Activated T-helper 1 cell treated with anti-CD3 and anti-CD28 coated beads, Interleukin-12 subunit alpha, Interleukin-12 subunit beta, Interleukin-2, Interleukin-4 antibody, amounts not matched to agents 30 ng/mL and 10 ng/mL and 1 ng/mL, durations not matched to agents 14 hours and 24 hours and 36 hours (primary cell): ENCODE measurements at regions not wholly inside any gene's neighbourhood (a gene's known extent, or its start where the extent isn't known, plus 50 kb on each side); places are given as distances from the start of the nearest gene placed in this dataset.

Experiments
- DNase-seq: peaks from one replicate; pipeline ENCODE4 v3.0.0; 2021; ENCODE audit warnings: low spot score
- H3K27ac Mint-ChIP-seq: one replicate; pipeline ENCODE4 v1.8.0; 2021; ENCODE audit warnings: mild to moderate bottlenecking, mixed read lengths
- H3K27me3 Mint-ChIP-seq: one replicate; pipeline ENCODE4 v1.8.0; 2022; ENCODE audit warnings: mild to moderate bottlenecking, moderate library complexity, mixed read lengths; ENCODE audit not compliant: insufficient read depth
- H3K36me3 Mint-ChIP-seq: one replicate; pipeline ENCODE4 v1.8.0; 2021; ENCODE audit warnings: low read depth, mixed read lengths
- H3K4me1 Mint-ChIP-seq: one replicate; pipeline ENCODE4 v1.8.0; 2021; ENCODE audit warnings: low read depth, mixed read lengths
- H3K4me3 Mint-ChIP-seq: one replicate; pipeline ENCODE4 v1.8.0; 2021; ENCODE audit warnings: mild to moderate bottlenecking, moderate library complexity, mixed read lengths
- H3K9me3 Mint-ChIP-seq: one replicate; pipeline ENCODE4 v1.8.0; 2021; ENCODE audit warnings: mixed read lengths
- intact Hi-C: fragments of 100-400 bp; cut with micrococcal nuclease; formaldehyde crosslinking; loops from one replicate; pipeline ENCODE4 v1.15.1; 2024

- Mint-ChIP-seq H3K36me3 (no peaks in the 10 kb centered on the region), H3K4me1 (no peaks in the 10 kb centered on the region), H3K4me3 (no peak overlapping the region), H3K9me3 (no peaks in the 10 kb centered on the region), H3K27me3 (peaks cover 3% of the 10 kb centered on the region), H3K27ac (no peak overlapping the region)
- DNase-seq, result no peak
- intact Hi-C loops, result no loop called here
Observed at GRCh38 chr2:23009545-23010149, 375.3 kb upstream of the KLHL29 start.

GRCh38 chr2:23012499-23012898 is 372.5 kb upstream of the KLHL29 start:
- DNase-seq, result no peak
- intact Hi-C loops, result no loop called here
- Mint-ChIP-seq H3K9me3 (no peaks in the 10 kb centered on the region), H3K4me3 (no peak overlapping the region), H3K4me1 (no peaks in the 10 kb centered on the region), H3K27me3 (peaks cover 3% of the 10 kb centered on the region), H3K36me3 (no peaks in the 10 kb centered on the region), H3K27ac (no peak overlapping the region)

- peaks cover 3% of the 10 kb centered on the region for H3K27me3 Mint-ChIP-seq
- DNase-seq, result no peak
- no peak overlapping the region for H3K4me3 Mint-ChIP-seq
- H3K36me3 Mint-ChIP-seq, result no peaks in the 10 kb centered on the region
- no peaks in the 10 kb centered on the region for H3K9me3 Mint-ChIP-seq
- intact Hi-C loops, result no loop called here
- H3K4me1 Mint-ChIP-seq, result no peaks in the 10 kb centered on the region
- no peak overlapping the region for H3K27ac Mint-ChIP-seq
Observed at GRCh38 chr2:23015651-23016200, 369.3 kb upstream of the KLHL29 start.

- no peaks in the 10 kb centered on the region for H3K9me3 Mint-ChIP-seq
Observed at GRCh38 chr2:23019476-23019875, 365.5 kb upstream of the KLHL29 start.

GRCh38 chr2:23020659-23021058 is 364.3 kb upstream of the KLHL29 start:
- no peak overlapping the region for H3K4me3 Mint-ChIP-seq
- no peaks in the 10 kb centered on the region for H3K36me3 Mint-ChIP-seq
- intact Hi-C loops, result no loop called here
- H3K4me1 Mint-ChIP-seq, result no peaks in the 10 kb centered on the region
- no peak overlapping the region for H3K27ac Mint-ChIP-seq
- no peak for DNase-seq
- H3K27me3 Mint-ChIP-seq, result no peaks in the 10 kb centered on the region
- H3K9me3 Mint-ChIP-seq, result no peaks in the 10 kb centered on the region

More at GRCh38 chr2:23019476-23019875, 365.5 kb upstream of the KLHL29 start:
- no peaks in the 10 kb centered on the region for H3K27me3 Mint-ChIP-seq
- H3K4me1 Mint-ChIP-seq, result no peaks in the 10 kb centered on the region
- intact Hi-C loops, result no loop called here
- H3K27ac Mint-ChIP-seq, result no peak overlapping the region
- no peaks in the 10 kb centered on the region for H3K36me3 Mint-ChIP-seq
- DNase-seq, result no peak
- no peak overlapping the region for H3K4me3 Mint-ChIP-seq

- no peak overlapping the region for H3K27ac Mint-ChIP-seq
- no peaks in the 10 kb centered on the region for H3K27me3 Mint-ChIP-seq
- intact Hi-C loops, result no loop called here
- H3K9me3 Mint-ChIP-seq, result no peaks in the 10 kb centered on the region
- no peak for DNase-seq
- no peaks in the 10 kb centered on the region for H3K4me1 Mint-ChIP-seq
- H3K36me3 Mint-ChIP-seq, result no peaks in the 10 kb centered on the region
- H3K4me3 Mint-ChIP-seq, result no peak overlapping the region
Observed at GRCh38 chr2:23021311-23022120, 363.5 kb upstream of the KLHL29 start.

- no peaks in the 10 kb centered on the region for H3K36me3 Mint-ChIP-seq
- no peak for DNase-seq
- intact Hi-C loops, result no loop called here
- H3K27me3 Mint-ChIP-seq, result peaks cover 3% of the 10 kb centered on the region
- no peak overlapping the region for H3K4me3 Mint-ChIP-seq
- no peak overlapping the region for H3K27ac Mint-ChIP-seq
- H3K4me1 Mint-ChIP-seq, result no peaks in the 10 kb centered on the region
- H3K9me3 Mint-ChIP-seq, result no peaks in the 10 kb centered on the region
Observed at GRCh38 chr2:23023722-23024121, 361.3 kb upstream of the KLHL29 start.

GRCh38 chr2:23026671-23027070 is 358.3 kb upstream of the KLHL29 start:
- intact Hi-C loops, result no loop called here

GRCh38 chr2:23027396-23027795 is 357.6 kb upstream of the KLHL29 start:
- intact Hi-C loops, result no loop called here
- Mint-ChIP-seq H3K27me3 (peaks cover 3% of the 10 kb centered on the region), H3K4me3 (no peak overlapping the region), H3K4me1 (no peaks in the 10 kb centered on the region), H3K27ac (no peak overlapping the region), H3K9me3 (no peaks in the 10 kb centered on the region), H3K36me3 (no peaks in the 10 kb centered on the region)
- DNase-seq, result no peak

More at GRCh38 chr2:23026671-23027070, 358.3 kb upstream of the KLHL29 start:
- Mint-ChIP-seq H3K36me3 (no peaks in the 10 kb centered on the region), H3K27ac (no peak overlapping the region), H3K4me3 (no peak overlapping the region), H3K9me3 (no peaks in the 10 kb centered on the region), H3K4me1 (no peaks in the 10 kb centered on the region), H3K27me3 (peaks cover 3% of the 10 kb centered on the region)
- no peak for DNase-seq

- Mint-ChIP-seq H3K27me3 (peaks cover 3% of the 10 kb centered on the region), H3K4me1 (no peaks in the 10 kb centered on the region), H3K36me3 (no peaks in the 10 kb centered on the region), H3K4me3 (no peak overlapping the region), H3K27ac (no peak overlapping the region), H3K9me3 (no peaks in the 10 kb centered on the region)
- intact Hi-C loops, result no loop called here
- DNase-seq, result no peak
Observed at GRCh38 chr2:23028106-23028505, 356.9 kb upstream of the KLHL29 start.

GRCh38 chr2:23029111-23029510 is 355.9 kb upstream of the KLHL29 start:
- no peak for DNase-seq
- Mint-ChIP-seq H3K4me1 (no peaks in the 10 kb centered on the region), H3K27me3 (peaks cover 3% of the 10 kb centered on the region), H3K9me3 (no peaks in the 10 kb centered on the region), H3K36me3 (no peaks in the 10 kb centered on the region), H3K4me3 (no peak overlapping the region), H3K27ac (no peak overlapping the region)
- intact Hi-C loops, result no loop called here

GRCh38 chr2:23029951-23030350 is 355.0 kb upstream of the KLHL29 start:
- Mint-ChIP-seq H3K27ac (no peak overlapping the region), H3K27me3 (peaks cover 3% of the 10 kb centered on the region), H3K36me3 (no peaks in the 10 kb centered on the region), H3K4me1 (no peaks in the 10 kb centered on the region), H3K4me3 (no peak overlapping the region), H3K9me3 (no peaks in the 10 kb centered on the region)
- intact Hi-C loops, result no loop called here
- DNase-seq, result no peak

GRCh38 chr2:23034996-23035395 is 350.0 kb upstream of the KLHL29 start:
- DNase-seq, result no peak
- no peaks in the 10 kb centered on the region for H3K27me3 Mint-ChIP-seq
- H3K27ac Mint-ChIP-seq, result no peak overlapping the region
- no peaks in the 10 kb centered on the region for H3K9me3 Mint-ChIP-seq
- H3K4me3 Mint-ChIP-seq, result no peak overlapping the region
- no peaks in the 10 kb centered on the region for H3K4me1 Mint-ChIP-seq
- no peaks in the 10 kb centered on the region for H3K36me3 Mint-ChIP-seq
- intact Hi-C loops, result no loop called here
